NCI-H524 treated with DMSO at 0.1 percent for 48 hours (cell line): ENCODE measurements at regions not wholly inside any gene's neighbourhood (a gene's known extent, or its start where the extent isn't known, plus 50 kb on each side); places are given as distances from the start of the nearest gene placed in this dataset.
A peak's percentile ranks its signal among the peaks of the same experiment; 100 is the strongest.

Experiments
- DNase-seq: peaks from one replicate; lab custom pipeline; 2025; lab: John Stamatoyannopoulos, UW

GRCh38 chr12:41122894-41123293 is 65.2 kb upstream of the PDZRN4 start:
- DNase-seq: no peak

GRCh38 chr12:41123871-41124270 is 64.2 kb upstream of the PDZRN4 start:
- peak; percentile 20 for DNase-seq
